Cardiac muscle cell (in vitro differentiated cells and primary cell): ENCODE measurements at regions not wholly inside any gene's neighbourhood (a gene's known extent, or its start where the extent isn't known, plus 50 kb on each side); places are given as distances from the start of the nearest gene placed in this dataset.
"Not testable (repeated sequence)": the region's sequence is repeated elsewhere in the genome, so short reads cannot be mapped to it uniquely, and the experiment has no call there.

Experiments used
- DNase-seq, 2 donors: peaks; one replicate each; pipeline versions ENCODE4 v3.0.0 to v3.0.0-alpha.2; 2010 to 2017; ENCODE audit warnings: low read depth in 1 of 2, low spot score in 1 of 2
- H3K27ac ChIP-seq: fragments of 200-600 bp; sonication (generic); 2 replicates; pipeline ENCODE4 v1.5.1; 2016
- H3K27me3 ChIP-seq: fragments of 200-600 bp; sonication (generic); 2 replicates; pipeline ENCODE4 v1.6.0; 2016; ENCODE audit warnings: control low read depth
- H3K36me3 ChIP-seq: fragments of 200-600 bp; sonication (generic); 2 replicates; pipeline ENCODE4 v1.5.1; 2016; ENCODE audit warnings: control low read depth
- H3K4me1 ChIP-seq: fragments of 200-600 bp; sonication (generic); 2 replicates; pipeline ENCODE4 v1.8.1; 2017; ENCODE audit warnings: low read depth, mild to moderate bottlenecking, mixed run types
- H3K4me3 ChIP-seq: fragments of 200-600 bp; sonication (generic); 2 replicates; pipeline ENCODE4 v1.5.1; 2016; ENCODE audit warnings: mild to moderate bottlenecking
- H3K9me3 ChIP-seq: fragments of 200-600 bp; sonication (generic); 2 replicates; pipeline ENCODE4 v1.5.1; 2017; ENCODE audit warnings: low read depth, mild to moderate bottlenecking, control low read depth
- TF ChIP-seq, protein P1 (sequence below): IDR thresholded peaks from 2 replicates; pipeline ENCODE4 v1.5.1; 2012; ENCODE audit warnings: low read depth, mild to moderate bottlenecking, low read length

DNA sequence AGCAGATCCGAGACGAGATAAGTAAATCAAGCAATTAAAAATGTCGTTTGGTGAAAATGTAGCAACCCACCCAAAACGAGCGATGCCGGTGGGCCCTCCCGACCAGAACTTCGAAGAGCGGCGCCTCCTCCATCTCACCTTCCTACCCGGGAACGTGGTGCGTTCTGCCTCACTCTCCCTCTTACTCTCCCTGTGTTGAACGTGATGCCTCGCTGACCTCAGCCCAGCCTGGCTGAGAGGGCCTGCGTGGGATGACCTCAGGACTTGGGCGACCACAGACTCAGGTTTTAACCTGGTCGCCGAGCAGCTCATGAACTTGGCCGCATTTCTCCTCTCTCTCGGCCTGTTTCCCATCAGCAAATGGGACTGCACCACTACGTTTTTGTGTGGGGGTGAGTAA is 69.7 kb upstream of the RPL38 start:
- no peak for DNase-seq
- Histone ChIP-seq H3K4me3 (no peak overlapping the region), H3K27ac (no peak overlapping the region), H3K36me3 (no peaks in the 10 kb centered on the region), H3K4me1 (no peaks in the 10 kb centered on the region), H3K27me3 (no peaks in the 10 kb centered on the region), H3K9me3 (no peaks in the 10 kb centered on the region)
- TF ChIP-seq, protein P1, sequence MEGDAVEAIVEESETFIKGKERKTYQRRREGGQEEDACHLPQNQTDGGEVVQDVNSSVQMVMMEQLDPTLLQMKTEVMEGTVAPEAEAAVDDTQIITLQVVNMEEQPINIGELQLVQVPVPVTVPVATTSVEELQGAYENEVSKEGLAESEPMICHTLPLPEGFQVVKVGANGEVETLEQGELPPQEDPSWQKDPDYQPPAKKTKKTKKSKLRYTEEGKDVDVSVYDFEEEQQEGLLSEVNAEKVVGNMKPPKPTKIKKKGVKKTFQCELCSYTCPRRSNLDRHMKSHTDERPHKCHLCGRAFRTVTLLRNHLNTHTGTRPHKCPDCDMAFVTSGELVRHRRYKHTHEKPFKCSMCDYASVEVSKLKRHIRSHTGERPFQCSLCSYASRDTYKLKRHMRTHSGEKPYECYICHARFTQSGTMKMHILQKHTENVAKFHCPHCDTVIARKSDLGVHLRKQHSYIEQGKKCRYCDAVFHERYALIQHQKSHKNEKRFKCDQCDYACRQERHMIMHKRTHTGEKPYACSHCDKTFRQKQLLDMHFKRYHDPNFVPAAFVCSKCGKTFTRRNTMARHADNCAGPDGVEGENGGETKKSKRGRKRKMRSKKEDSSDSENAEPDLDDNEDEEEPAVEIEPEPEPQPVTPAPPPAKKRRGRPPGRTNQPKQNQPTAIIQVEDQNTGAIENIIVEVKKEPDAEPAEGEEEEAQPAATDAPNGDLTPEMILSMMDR: no peak

DNA sequence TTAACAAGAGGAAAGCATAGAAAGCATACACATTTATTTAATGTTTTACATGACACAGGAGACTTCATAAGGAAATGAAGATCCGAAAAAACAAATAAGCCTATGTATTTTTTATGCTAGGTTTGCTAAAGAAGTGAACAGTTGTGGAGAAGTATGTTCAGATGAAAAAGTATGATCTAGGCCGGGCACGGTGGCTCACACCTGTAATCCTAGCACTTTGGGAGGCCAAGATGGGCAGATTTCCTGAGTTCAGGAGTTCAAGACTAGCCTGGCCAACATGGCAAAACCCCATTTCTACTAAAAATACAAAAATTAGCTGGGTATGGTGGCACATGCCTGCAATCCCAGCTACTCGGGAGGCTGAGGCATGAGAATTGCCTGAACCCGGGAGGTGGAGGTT is 69.2 kb upstream of the RPL38 start:
- not testable (repeated sequence) for H3K9me3 ChIP-seq, H3K4me1 ChIP-seq, DNase-seq, H3K36me3 ChIP-seq, H3K4me3 ChIP-seq, H3K27me3 ChIP-seq, H3K27ac ChIP-seq

DNA sequence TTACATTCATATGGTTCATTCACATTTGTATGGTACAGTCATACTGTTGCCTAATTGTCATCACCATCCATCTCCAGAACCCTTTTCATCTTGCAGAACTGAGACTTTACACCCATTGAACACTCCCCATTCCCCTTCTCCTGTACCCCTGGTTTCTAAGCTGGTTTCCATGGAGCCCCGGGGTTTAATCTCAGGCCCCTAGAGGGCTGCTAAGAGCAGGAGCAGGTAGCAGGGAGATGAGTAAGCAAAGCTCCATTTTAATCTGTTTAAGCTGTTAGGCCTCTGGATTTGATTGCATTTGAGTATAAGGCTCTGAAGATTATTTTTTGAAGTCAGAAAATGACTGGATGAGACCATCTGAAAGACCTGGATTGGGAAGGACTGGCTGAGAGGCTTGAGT is 68.5 kb upstream of the RPL38 start:
- TF ChIP-seq, protein P1: no peak
- H3K4me1 ChIP-seq: no peaks in the 10 kb centered on the region
- H3K36me3 ChIP-seq: no peaks in the 10 kb centered on the region
- no peak overlapping the region for H3K4me3 ChIP-seq
- no peak overlapping the region for H3K27ac ChIP-seq
- H3K27me3 ChIP-seq: no peaks in the 10 kb centered on the region
- no peak for DNase-seq
- H3K9me3 ChIP-seq: no peaks in the 10 kb centered on the region

DNA sequence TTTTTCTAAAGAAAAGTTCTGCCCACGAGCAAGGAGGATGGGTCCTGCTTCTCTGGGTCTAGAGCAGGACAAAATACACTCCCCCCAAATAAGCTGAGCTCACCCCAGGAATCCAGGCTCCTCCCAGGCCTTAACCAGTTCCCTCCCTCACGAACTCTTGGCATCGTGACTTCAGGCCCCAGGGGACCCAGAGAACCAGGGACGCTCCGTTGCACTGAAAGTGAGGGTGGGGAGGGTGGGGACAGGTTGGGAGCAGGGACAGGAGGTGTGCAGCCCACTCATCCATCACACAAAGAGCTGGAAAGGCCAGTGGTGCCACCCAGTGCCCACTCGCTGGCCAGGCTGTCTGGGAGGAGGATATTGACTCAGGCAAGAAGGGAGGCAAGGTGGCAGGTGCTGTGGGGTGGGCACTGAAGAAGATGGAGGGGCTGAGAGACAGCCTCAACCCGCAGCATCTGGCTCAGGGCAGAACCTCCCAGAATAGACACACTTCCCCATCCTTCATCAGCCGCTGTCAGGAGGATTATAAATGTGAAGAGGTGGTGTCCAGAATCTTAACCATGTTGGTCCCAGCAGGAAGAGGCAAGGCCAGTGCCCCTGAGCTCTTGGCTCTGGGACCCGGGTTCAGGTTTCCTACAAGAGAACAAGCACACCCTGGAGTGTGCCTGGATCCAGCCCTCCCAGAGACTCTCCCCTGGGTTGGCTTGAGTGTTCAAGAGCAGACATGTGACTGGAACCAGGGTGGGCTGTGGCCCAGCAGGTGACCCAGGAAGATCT is 67.9 kb upstream of the RPL38 start:
- DNase-seq: no peak
- Histone ChIP-seq H3K36me3 (no peaks in the 10 kb centered on the region), H3K9me3 (no peaks in the 10 kb centered on the region)

DNA sequence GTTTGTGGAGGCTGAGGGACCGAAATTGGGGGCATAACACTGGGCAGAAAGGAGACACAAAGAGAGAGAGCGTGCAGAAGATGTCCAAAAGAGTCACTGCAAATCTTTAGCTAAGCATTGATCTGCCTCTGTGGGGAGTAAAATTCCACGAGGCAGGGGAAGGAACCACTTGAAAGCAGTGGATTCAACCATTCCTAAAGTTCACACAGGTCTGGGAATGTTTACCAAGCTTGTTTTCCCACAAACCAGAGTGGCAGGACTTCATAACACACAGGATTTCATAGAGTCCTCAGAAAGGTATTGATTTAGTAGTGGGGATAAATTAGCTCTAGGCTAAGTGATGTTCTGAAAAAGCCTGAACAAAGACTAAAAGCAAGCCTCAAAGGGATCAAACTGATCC is 66.1 kb upstream of the RPL38 start:
- Histone ChIP-seq H3K4me3 (no peak overlapping the region), H3K4me1 (no peaks in the 10 kb centered on the region), H3K9me3 (no peaks in the 10 kb centered on the region), H3K27me3 (no peaks in the 10 kb centered on the region), H3K36me3 (no peaks in the 10 kb centered on the region), H3K27ac (no peak overlapping the region)
- TF ChIP-seq, protein P1: no peak
- DNase-seq: no peak

More for the DNA sequence above, 67.9 kb upstream of the RPL38 start:
- H3K27ac ChIP-seq: no peak overlapping the region
- no peak overlapping the region for H3K4me3 ChIP-seq
- TF ChIP-seq, protein P1: no peak
- no peaks in the 10 kb centered on the region for H3K4me1 ChIP-seq
- H3K27me3 ChIP-seq: no peaks in the 10 kb centered on the region

DNA sequence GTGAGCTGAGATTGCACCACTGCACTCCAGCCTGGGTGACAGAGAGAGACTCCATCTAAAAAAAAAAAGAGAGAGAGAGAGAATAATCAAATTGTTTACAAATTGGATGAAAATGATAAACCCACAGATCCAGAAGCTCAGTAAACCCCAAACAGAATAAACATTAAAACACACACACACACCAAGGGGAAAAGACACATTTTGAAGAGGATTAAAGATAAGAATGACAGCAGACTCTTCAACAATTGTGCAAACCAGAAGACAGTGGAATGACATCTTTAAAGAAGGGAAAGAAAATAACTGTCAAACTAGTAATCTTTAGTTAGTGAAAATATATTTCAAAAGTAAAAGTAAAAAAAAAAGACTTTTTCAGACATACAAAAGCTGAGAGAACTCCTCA is 64.4 kb upstream of the RPL38 start:
- Histone ChIP-seq H3K27ac (no peak overlapping the region), H3K4me1 (no peaks in the 10 kb centered on the region), H3K4me3 (no peak overlapping the region), H3K36me3 (no peaks in the 10 kb centered on the region), H3K9me3 (no peaks in the 10 kb centered on the region), H3K27me3 (no peaks in the 10 kb centered on the region)
- DNase-seq: no peak
- TF ChIP-seq, protein P1: no peak
